VCaP (cell line): ENCODE measurements at regions not wholly inside any gene's neighbourhood (a gene's known extent, or its start where the extent isn't known, plus 50 kb on each side); places are given as distances from the start of the nearest gene placed in this dataset.

Experiments used
- H3K27ac ChIP-seq: fragments of 450-650 bp; 2 replicates; pipeline ENCODE4 v1.5.1; 2017
- TF ChIP-seq, protein P1 (sequence below): fragments of 450-650 bp; conservative IDR thresholded peaks from 2 replicates; pipeline ENCODE4 v1.5.1; 2017; ENCODE audit warnings: mild to moderate bottlenecking, moderate library complexity

DNA sequence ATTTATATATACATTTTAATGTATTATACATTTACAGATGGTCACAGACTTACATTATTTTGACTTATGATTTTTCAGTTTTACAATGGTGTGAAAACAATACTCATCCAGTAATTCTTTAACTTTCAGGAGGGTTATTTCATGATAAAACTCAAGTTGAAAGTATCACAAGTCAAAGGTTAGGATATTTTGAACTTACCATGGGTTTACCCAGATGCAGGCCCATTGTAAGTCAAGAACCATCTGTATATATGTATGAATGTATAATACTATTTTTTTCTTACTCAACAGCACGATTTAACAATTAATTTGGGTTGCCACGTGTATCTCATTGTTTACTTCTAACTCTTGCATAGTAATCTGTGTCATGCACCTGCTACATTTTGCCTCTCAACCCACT is 1002.0 kb downstream of the OTOL1 start:
- H3K27ac ChIP-seq, result no peak overlapping the region
- TF ChIP-seq, protein P1, sequence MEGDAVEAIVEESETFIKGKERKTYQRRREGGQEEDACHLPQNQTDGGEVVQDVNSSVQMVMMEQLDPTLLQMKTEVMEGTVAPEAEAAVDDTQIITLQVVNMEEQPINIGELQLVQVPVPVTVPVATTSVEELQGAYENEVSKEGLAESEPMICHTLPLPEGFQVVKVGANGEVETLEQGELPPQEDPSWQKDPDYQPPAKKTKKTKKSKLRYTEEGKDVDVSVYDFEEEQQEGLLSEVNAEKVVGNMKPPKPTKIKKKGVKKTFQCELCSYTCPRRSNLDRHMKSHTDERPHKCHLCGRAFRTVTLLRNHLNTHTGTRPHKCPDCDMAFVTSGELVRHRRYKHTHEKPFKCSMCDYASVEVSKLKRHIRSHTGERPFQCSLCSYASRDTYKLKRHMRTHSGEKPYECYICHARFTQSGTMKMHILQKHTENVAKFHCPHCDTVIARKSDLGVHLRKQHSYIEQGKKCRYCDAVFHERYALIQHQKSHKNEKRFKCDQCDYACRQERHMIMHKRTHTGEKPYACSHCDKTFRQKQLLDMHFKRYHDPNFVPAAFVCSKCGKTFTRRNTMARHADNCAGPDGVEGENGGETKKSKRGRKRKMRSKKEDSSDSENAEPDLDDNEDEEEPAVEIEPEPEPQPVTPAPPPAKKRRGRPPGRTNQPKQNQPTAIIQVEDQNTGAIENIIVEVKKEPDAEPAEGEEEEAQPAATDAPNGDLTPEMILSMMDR, result no peak

DNA sequence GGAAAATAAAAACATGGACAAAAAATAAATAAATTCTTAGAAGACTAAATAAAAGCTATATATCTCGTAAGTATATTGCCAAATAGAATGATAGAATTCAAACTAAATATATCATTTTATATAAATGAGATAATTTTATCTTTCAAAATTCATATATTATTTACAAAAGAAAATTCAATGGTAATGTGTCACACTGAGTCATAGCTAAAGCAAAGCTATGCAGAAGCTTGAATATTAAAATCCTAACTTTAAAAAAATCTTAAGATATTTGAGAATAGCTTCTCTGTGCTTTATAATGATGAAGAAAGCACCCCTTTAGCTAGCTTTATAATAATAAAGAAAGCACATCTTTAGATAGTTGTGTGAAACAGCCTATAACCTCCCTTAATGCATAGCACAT is 1010.8 kb downstream of the OTOL1 start:
- H3K27ac ChIP-seq, result no peak overlapping the region
- TF ChIP-seq, protein P1, result no peak

- TF ChIP-seq, protein P1, result no peak
These were observed 1015.9 kb downstream of the OTOL1 start for GRCh38 chr3:162512488-162512887.

GRCh38 chr3:162517110-162517509 is 1020.5 kb downstream of the OTOL1 start:
- H3K27ac ChIP-seq, result no peak overlapping the region
- TF ChIP-seq, protein P1, result peak; percentile 69

More at GRCh38 chr3:162512488-162512887, 1015.9 kb downstream of the OTOL1 start:
- no peak overlapping the region for H3K27ac ChIP-seq

- no peak overlapping the region for H3K27ac ChIP-seq
- TF ChIP-seq, protein P1, result no peak
These were observed 1025.1 kb downstream of the OTOL1 start for GRCh38 chr3:162521669-162522068.

DNA sequence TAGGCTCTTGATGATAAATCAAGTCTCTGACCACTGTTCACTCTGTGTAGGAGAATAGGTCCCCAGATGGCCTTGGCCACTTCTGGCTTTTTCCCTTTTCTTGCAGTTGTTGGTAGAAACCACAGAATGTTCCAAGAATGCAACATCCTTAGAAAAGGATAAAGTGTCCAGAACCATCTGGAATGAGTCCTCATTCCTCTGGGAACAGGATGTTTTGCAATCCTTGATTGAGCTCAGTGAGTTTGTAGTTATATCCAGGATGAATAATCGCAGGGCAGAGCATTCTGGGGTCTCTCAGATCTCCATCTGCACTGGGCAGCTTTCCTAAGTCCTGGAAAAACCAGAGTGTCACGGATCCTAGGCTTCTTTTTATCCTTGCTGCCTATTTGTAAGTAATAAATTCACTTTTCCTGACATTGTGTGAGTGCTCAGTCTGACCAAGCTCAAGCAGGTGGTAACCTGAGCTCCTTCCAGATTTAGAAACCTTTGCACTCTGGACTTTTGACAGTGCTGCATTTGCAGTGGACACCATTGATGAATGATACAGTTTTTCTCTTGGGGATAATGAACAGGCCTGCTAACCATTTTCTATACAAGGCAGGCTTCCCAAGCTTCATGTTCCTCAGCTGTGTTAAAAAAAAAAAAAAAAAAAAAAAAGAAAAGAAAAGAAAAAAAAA is 1028.6 kb downstream of the OTOL1 start:
- TF ChIP-seq, protein P1, result no peak
- H3K27ac ChIP-seq, result no peak overlapping the region

- TF ChIP-seq, protein P1, result no peak
- no peak overlapping the region for H3K27ac ChIP-seq
These were observed 1029.2 kb downstream of the OTOL1 start for GRCh38 chr3:162525771-162526170.
